ENCODE measurements at regions not wholly inside any gene's neighbourhood (a gene's known extent, or its start where the extent isn't known, plus 50 kb on each side); places are given as distances from the start of the nearest gene placed in this dataset.
"Not testable (repeated sequence)": the region's sequence is repeated elsewhere in the genome, so short reads cannot be mapped to it uniquely, and the experiment has no call there.

GRCh38 chr2:53314718-53315117 lies 452.9 kb upstream of the CHAC2 start:
- Histone ChIP-seq H3K9me3 (replicated peaks in 1 of 2; ENCODE audit: control insufficient read depth in 2 of 2, insufficient read depth in 1 of 2, low read depth in 1 of 2, low read length in 2 of 2) (no peaks in the 10 kb centered on the region), H3K4me2 (ENCODE audit: insufficient read depth, low read length, poor library complexity, severe bottlenecking) (no peak overlapping the region), H3K18ac (ENCODE audit: low read length) (no peak overlapping the region), H3K9ac (ENCODE audit: low read depth, low read length, poor library complexity) (no peak overlapping the region), H3K27ac (replicated peaks; ENCODE audit: low read length) (no peak overlapping the region), H4K91ac (ENCODE audit: low read depth, low read length, poor library complexity) (no peak overlapping the region), H3K4me1 (ENCODE audit: control insufficient read depth in 2 of 2, insufficient read depth in 1 of 2, low read depth in 1 of 2, low read length in 2 of 2) (peaks cover 0 to 4% of the 10 kb centered on the region in 2 donors), H2BK120ac (ENCODE audit: low read depth, low read length) (no peak overlapping the region), H2BK12ac (ENCODE audit: low read length) (no peak overlapping the region), H2BK15ac (ENCODE audit: low read length) (no peak overlapping the region), H3K27me3 (ENCODE audit: control insufficient read depth in 3 of 3, insufficient read depth in 3 of 3, low read depth in 1 of 3, low read length in 3 of 3) (no peaks in the 10 kb centered on the region), H3K23ac (ENCODE audit: low read depth, low read length, poor library complexity) (no peak overlapping the region), H3K79me1 (ENCODE audit: low read depth, low read length) (no peaks in the 10 kb centered on the region), H4K8ac (ENCODE audit: low read depth, low read length) (no peak overlapping the region), H2BK5ac (ENCODE audit: low read length) (no peak overlapping the region), H2AFZ (ENCODE audit: low read length) (no peak overlapping the region), H2AK5ac (ENCODE audit: low read depth, low read length) (no peak overlapping the region), H3K14ac (ENCODE audit: low read length) (no peak overlapping the region), H3K4me3 (ENCODE audit: low read length in 2 of 2) (no peak overlapping the region), H3K36me3 (replicated peaks in 1 of 2; ENCODE audit: control insufficient read depth in 2 of 2, insufficient read depth in 2 of 2, low read length in 2 of 2) (no peaks in the 10 kb centered on the region), H3K4ac (ENCODE audit: low read length) (no peak overlapping the region)
- no CpG with 5 or more reads among the region's 2 CpGs for WGBS, 2 donors (ENCODE audit: extremely low coverage in 2 of 2, insufficient read length in 2 of 2, insufficient replicate concordance in 1 of 2)
- DNase-seq (ENCODE audit: low spot score) = no peak

- not testable (repeated sequence) for H3K9me3 ChIP-seq (replicated peaks in 1 of 2; ENCODE audit: control insufficient read depth in 2 of 2, insufficient read depth in 1 of 2, low read depth in 1 of 2, low read length in 2 of 2); H3K36me3 ChIP-seq (replicated peaks in 1 of 2; ENCODE audit: control insufficient read depth in 2 of 2, insufficient read depth in 2 of 2, low read length in 2 of 2); H3K27ac ChIP-seq (replicated peaks; ENCODE audit: low read length); H3K18ac ChIP-seq (ENCODE audit: low read length); H3K4me1 ChIP-seq (ENCODE audit: control insufficient read depth in 2 of 2, insufficient read depth in 1 of 2, low read depth in 1 of 2, low read length in 2 of 2); H4K91ac ChIP-seq (ENCODE audit: low read depth, low read length, poor library complexity); H3K4ac ChIP-seq (ENCODE audit: low read length); DNase-seq (ENCODE audit: low spot score); H2BK120ac ChIP-seq (ENCODE audit: low read depth, low read length); H2BK12ac ChIP-seq (ENCODE audit: low read length); H2BK15ac ChIP-seq (ENCODE audit: low read length); H3K4me2 ChIP-seq (ENCODE audit: insufficient read depth, low read length, poor library complexity, severe bottlenecking); H3K4me3 ChIP-seq (ENCODE audit: low read length in 2 of 2); H2AFZ ChIP-seq (ENCODE audit: low read length); H3K23ac ChIP-seq (ENCODE audit: low read depth, low read length, poor library complexity); H2AK5ac ChIP-seq (ENCODE audit: low read depth, low read length); H3K27me3 ChIP-seq (ENCODE audit: control insufficient read depth in 3 of 3, insufficient read depth in 3 of 3, low read depth in 1 of 3, low read length in 3 of 3); H2BK5ac ChIP-seq (ENCODE audit: low read length); H3K9ac ChIP-seq (ENCODE audit: low read depth, low read length, poor library complexity); H4K8ac ChIP-seq (ENCODE audit: low read depth, low read length); H3K14ac ChIP-seq (ENCODE audit: low read length); H3K79me1 ChIP-seq (ENCODE audit: low read depth, low read length)
- no CpG with 5 or more reads among the region's 4 CpGs for WGBS, 2 donors (ENCODE audit: extremely low coverage in 2 of 2, insufficient read length in 2 of 2, insufficient replicate concordance in 1 of 2)
Observed at GRCh38 chr2:53313644-53314043, 454.0 kb upstream of the CHAC2 start.

- no peaks in the 10 kb centered on the region for H3K27me3 ChIP-seq (ENCODE audit: control insufficient read depth in 3 of 3, insufficient read depth in 3 of 3, low read depth in 1 of 3, low read length in 3 of 3)
- no CpG with 5 or more reads among the region's 5 CpGs for WGBS, 2 donors (ENCODE audit: extremely low coverage in 2 of 2, insufficient read length in 2 of 2, insufficient replicate concordance in 1 of 2)
- H3K4me1 ChIP-seq (ENCODE audit: control insufficient read depth in 2 of 2, insufficient read depth in 1 of 2, low read depth in 1 of 2, low read length in 2 of 2) = peaks cover 0 to 4% of the 10 kb centered on the region in 2 donors
- H3K23ac ChIP-seq (ENCODE audit: low read depth, low read length, poor library complexity) = no peak overlapping the region
- no peak overlapping the region for H2BK5ac ChIP-seq (ENCODE audit: low read length)
- H3K14ac ChIP-seq (ENCODE audit: low read length) = no peak overlapping the region
- H3K9me3 ChIP-seq (replicated peaks in 1 of 2; ENCODE audit: control insufficient read depth in 2 of 2, insufficient read depth in 1 of 2, low read depth in 1 of 2, low read length in 2 of 2) = no peaks in the 10 kb centered on the region
- H3K4me2 ChIP-seq (ENCODE audit: insufficient read depth, low read length, poor library complexity, severe bottlenecking) = no peak overlapping the region
- no peak overlapping the region for H4K8ac ChIP-seq (ENCODE audit: low read depth, low read length)
- no peak overlapping the region for H2BK12ac ChIP-seq (ENCODE audit: low read length)
- H3K4ac ChIP-seq (ENCODE audit: low read length) = no peak overlapping the region
- no peak overlapping the region for H3K4me3 ChIP-seq (ENCODE audit: low read length in 2 of 2)
- H3K36me3 ChIP-seq (replicated peaks in 1 of 2; ENCODE audit: control insufficient read depth in 2 of 2, insufficient read depth in 2 of 2, low read length in 2 of 2) = no peaks in the 10 kb centered on the region
- no peak overlapping the region for H3K18ac ChIP-seq (ENCODE audit: low read length)
- DNase-seq (ENCODE audit: low spot score) = no peak
- H2BK15ac ChIP-seq (ENCODE audit: low read length) = no peak overlapping the region
- H3K9ac ChIP-seq (ENCODE audit: low read depth, low read length, poor library complexity) = no peak overlapping the region
- no peak overlapping the region for H3K27ac ChIP-seq (replicated peaks; ENCODE audit: low read length)
- H2BK120ac ChIP-seq (ENCODE audit: low read depth, low read length) = no peak overlapping the region
- H2AFZ ChIP-seq (ENCODE audit: low read length) = no peak overlapping the region
- H3K79me1 ChIP-seq (ENCODE audit: low read depth, low read length) = no peaks in the 10 kb centered on the region
- no peak overlapping the region for H2AK5ac ChIP-seq (ENCODE audit: low read depth, low read length)
- H4K91ac ChIP-seq (ENCODE audit: low read depth, low read length, poor library complexity) = no peak overlapping the region
Observed at GRCh38 chr2:53312721-53313120, 454.9 kb upstream of the CHAC2 start.

- Histone ChIP-seq H3K27ac (replicated peaks; ENCODE audit: low read length) (no peak overlapping the region), H3K9me3 (replicated peaks in 1 of 2; ENCODE audit: control insufficient read depth in 2 of 2, insufficient read depth in 1 of 2, low read depth in 1 of 2, low read length in 2 of 2) (no peaks in the 10 kb centered on the region), H2BK5ac (ENCODE audit: low read length) (no peak overlapping the region), H3K4me2 (ENCODE audit: insufficient read depth, low read length, poor library complexity, severe bottlenecking) (no peak overlapping the region), H3K4me1 (ENCODE audit: control insufficient read depth in 2 of 2, insufficient read depth in 1 of 2, low read depth in 1 of 2, low read length in 2 of 2) (peaks cover 0 to 4% of the 10 kb centered on the region in 2 donors), H3K23ac (ENCODE audit: low read depth, low read length, poor library complexity) (no peak overlapping the region), H2BK12ac (ENCODE audit: low read length) (no peak overlapping the region), H3K9ac (ENCODE audit: low read depth, low read length, poor library complexity) (no peak overlapping the region), H3K4me3 (ENCODE audit: low read length in 2 of 2) (no peak overlapping the region), H2AFZ (ENCODE audit: low read length) (no peak overlapping the region), H3K14ac (ENCODE audit: low read length) (no peak overlapping the region), H4K8ac (ENCODE audit: low read depth, low read length) (no peak overlapping the region), H2AK5ac (ENCODE audit: low read depth, low read length) (no peak overlapping the region), H3K36me3 (replicated peaks in 1 of 2; ENCODE audit: control insufficient read depth in 2 of 2, insufficient read depth in 2 of 2, low read length in 2 of 2) (no peaks in the 10 kb centered on the region), H3K27me3 (ENCODE audit: control insufficient read depth in 3 of 3, insufficient read depth in 3 of 3, low read depth in 1 of 3, low read length in 3 of 3) (no peaks in the 10 kb centered on the region), H4K91ac (ENCODE audit: low read depth, low read length, poor library complexity) (no peak overlapping the region), H2BK120ac (ENCODE audit: low read depth, low read length) (no peak overlapping the region), H2BK15ac (ENCODE audit: low read length) (no peak overlapping the region), H3K4ac (ENCODE audit: low read length) (no peak overlapping the region), H3K79me1 (ENCODE audit: low read depth, low read length) (no peaks in the 10 kb centered on the region), H3K18ac (ENCODE audit: low read length) (no peak overlapping the region)
- WGBS, 2 donors (ENCODE audit: extremely low coverage in 2 of 2, insufficient read length in 2 of 2, insufficient replicate concordance in 1 of 2) = no CpG with 5 or more reads among the region's 5 CpGs
- no peak for DNase-seq (ENCODE audit: low spot score)
Observed at GRCh38 chr2:53312181-53312580, 455.4 kb upstream of the CHAC2 start.

All from neuronal stem cell (in vitro differentiated cells).